NB4 (cell line): ENCODE measurements at regions not wholly inside any gene's neighbourhood (a gene's known extent, or its start where the extent isn't known, plus 50 kb on each side); places are given as distances from the start of the nearest gene placed in this dataset.

Source experiments
- DNase-seq: peaks from one replicate; pipeline ENCODE4 v3.0.0; 2010; ENCODE audit warnings: low read depth
- H3K4me3 ChIP-seq: one replicate; pipeline ENCODE4 v1.5.1; 2011; ENCODE audit warnings: mild to moderate bottlenecking, low read depth, low read length, moderate library complexity
- MYC ChIP-seq: IDR thresholded peaks from 2 replicates; pipeline ENCODE4 v1.6.1; 2011; ENCODE audit warnings: low read depth, low read length
- POLR2A ChIP-seq: IDR thresholded peaks from 2 replicates; pipeline ENCODE4 v1.6.1; 2011; ENCODE audit warnings: mild to moderate bottlenecking; ENCODE audit not compliant: insufficient read length; ENCODE audit errors: extremely low read depth
- TF ChIP-seq, protein P1 (sequence below): IDR thresholded peaks from 2 replicates; pipeline ENCODE4 v1.6.1; 2011; ENCODE audit warnings: low read depth, low read length
- TF ChIP-seq, protein P2 (sequence below): IDR thresholded peaks from one replicate; pipeline ENCODE4 v1.5.1; 2012; ENCODE audit warnings: low read depth, low read length

- no peak overlapping the region for H3K4me3 ChIP-seq
- no peak for TF ChIP-seq MYC
- TF ChIP-seq, protein P1, sequence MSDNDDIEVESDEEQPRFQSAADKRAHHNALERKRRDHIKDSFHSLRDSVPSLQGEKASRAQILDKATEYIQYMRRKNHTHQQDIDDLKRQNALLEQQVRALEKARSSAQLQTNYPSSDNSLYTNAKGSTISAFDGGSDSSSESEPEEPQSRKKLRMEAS: no peak
- TF ChIP-seq POLR2A: no peak
- TF ChIP-seq, protein P2, sequence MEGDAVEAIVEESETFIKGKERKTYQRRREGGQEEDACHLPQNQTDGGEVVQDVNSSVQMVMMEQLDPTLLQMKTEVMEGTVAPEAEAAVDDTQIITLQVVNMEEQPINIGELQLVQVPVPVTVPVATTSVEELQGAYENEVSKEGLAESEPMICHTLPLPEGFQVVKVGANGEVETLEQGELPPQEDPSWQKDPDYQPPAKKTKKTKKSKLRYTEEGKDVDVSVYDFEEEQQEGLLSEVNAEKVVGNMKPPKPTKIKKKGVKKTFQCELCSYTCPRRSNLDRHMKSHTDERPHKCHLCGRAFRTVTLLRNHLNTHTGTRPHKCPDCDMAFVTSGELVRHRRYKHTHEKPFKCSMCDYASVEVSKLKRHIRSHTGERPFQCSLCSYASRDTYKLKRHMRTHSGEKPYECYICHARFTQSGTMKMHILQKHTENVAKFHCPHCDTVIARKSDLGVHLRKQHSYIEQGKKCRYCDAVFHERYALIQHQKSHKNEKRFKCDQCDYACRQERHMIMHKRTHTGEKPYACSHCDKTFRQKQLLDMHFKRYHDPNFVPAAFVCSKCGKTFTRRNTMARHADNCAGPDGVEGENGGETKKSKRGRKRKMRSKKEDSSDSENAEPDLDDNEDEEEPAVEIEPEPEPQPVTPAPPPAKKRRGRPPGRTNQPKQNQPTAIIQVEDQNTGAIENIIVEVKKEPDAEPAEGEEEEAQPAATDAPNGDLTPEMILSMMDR: no peak
- no peak for DNase-seq
Measured at GRCh38 chr15:97162805-97163495, 797.6 kb upstream of the ARRDC4 start.

GRCh38 chr15:97165205-97165604 lies 795.3 kb upstream of the ARRDC4 start:
- TF ChIP-seq POLR2A (no peak), MYC (no peak)
- TF ChIP-seq, protein P1: no peak
- TF ChIP-seq, protein P2: no peak

DNA sequence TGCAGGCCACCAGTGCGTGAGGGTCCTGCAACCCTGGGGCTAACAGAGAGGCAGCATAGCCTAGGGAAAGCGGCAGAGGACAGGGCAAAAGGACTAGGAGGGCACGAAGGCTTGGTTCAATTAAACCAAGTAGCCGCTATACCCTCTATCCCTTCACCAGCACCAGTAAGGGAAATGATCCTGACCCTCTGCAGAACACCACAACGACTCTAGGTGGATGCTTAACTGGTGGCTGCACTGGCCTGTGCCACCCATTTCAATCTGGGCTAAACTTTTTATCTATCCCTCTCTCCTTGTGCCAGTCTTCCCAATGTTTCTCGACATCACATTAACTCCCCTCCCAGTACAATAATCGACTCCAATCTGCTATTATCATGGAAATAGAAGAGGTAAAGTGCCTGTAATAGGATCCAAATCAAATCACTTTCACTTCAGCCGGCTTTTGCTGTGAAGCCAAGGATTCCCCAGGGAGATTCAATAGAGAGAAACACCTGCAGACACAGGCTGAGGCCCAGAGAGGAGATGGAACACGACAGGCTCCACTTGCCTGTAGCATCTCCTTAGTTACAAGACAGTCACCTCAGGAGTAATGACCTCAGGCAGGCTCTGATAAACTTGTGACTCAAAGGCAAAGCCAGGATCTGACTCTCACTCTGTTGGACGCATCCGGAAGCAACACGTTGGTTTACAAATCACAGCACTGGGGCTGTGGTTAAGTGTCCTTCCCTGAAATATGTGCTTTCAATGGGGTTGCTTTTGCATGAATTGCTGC lies 791.6 kb upstream of the ARRDC4 start:
- DNase-seq: no peak
- TF ChIP-seq MYC (no peak), POLR2A (no peak)
- TF ChIP-seq, protein P1: no peak
- TF ChIP-seq, protein P2: no peak
- no peak overlapping the region for H3K4me3 ChIP-seq

More at GRCh38 chr15:97165205-97165604, 795.3 kb upstream of the ARRDC4 start:
- no peak overlapping the region for H3K4me3 ChIP-seq
- DNase-seq: no peak

DNA sequence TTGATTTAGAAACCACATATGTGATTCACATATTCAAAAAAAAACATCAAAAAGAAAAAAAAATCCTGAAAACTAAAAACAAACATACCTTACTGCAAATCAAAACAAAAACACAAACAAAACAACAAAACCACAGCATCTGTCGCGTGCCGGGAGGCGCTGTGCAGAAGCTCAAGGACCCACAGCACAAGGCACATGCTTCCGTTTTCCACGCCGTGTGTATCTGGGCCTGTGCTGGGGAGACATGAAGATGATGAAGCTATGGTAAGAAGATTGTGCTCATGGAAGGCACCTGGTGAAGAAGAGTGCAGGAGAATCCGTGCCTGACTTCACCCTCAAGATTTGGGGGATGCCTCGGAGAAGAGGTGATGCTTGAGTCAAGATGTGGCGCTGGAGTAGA lies 788.9 kb upstream of the ARRDC4 start:
- TF ChIP-seq POLR2A (no peak), MYC (no peak)
- TF ChIP-seq, protein P1: no peak
- TF ChIP-seq, protein P2: no peak
- H3K4me3 ChIP-seq: no peak overlapping the region
- no peak for DNase-seq

- no peak overlapping the region for H3K4me3 ChIP-seq
- TF ChIP-seq, protein P2: no peak
- TF ChIP-seq POLR2A: no peak
- no peak for TF ChIP-seq MYC
- TF ChIP-seq, protein P1: no peak
- peak; percentile 74 for DNase-seq
Measured at GRCh38 chr15:97174886-97175540, 785.5 kb upstream of the ARRDC4 start.
